Esophagus squamous epithelium (tissue), 5 donors: ENCODE measurements at regions not wholly inside any gene's neighbourhood (a gene's known extent, or its start where the extent isn't known, plus 50 kb on each side); places are given as distances from the start of the nearest gene placed in this dataset.

Experiments used
- DNase-seq: peaks from one replicate; lab custom pipeline; 2025; lab: John Stamatoyannopoulos, UW
- H3K27ac ChIP-seq, 4 donors: fragments of 200-600 bp; sonication (generic); one replicate each; pipeline ENCODE4 v1.5.1; 2016 to 2019; ENCODE audit warnings: mild to moderate bottlenecking in 1 of 4
- H3K27me3 ChIP-seq, 4 donors: fragments of 200-600 bp; sonication (generic); 1 replicate in 3 of 4; 2 replicates in 1 of 4; pipeline versions ENCODE4 v1.5.1 to v1.6.0; 2017 to 2021; ENCODE audit warnings: antibody characterized with exemption in 1 of 4
- H3K36me3 ChIP-seq, 3 donors: fragments of 200-600 bp; sonication (generic); one replicate each; pipeline ENCODE4 v1.5.1; 2016 to 2019
- H3K4me1 ChIP-seq, 3 donors: fragments of 200-600 bp; sonication (generic); one replicate each; pipeline ENCODE4 v1.5.1; 2017 to 2019
- H3K4me3 ChIP-seq, 4 donors: fragments of 200-600 bp; sonication (generic); 1 replicate in 3 of 4; 2 replicates in 1 of 4; pipeline ENCODE4 v1.5.1; 2016 to 2019; ENCODE audit warnings: mild to moderate bottlenecking in 2 of 4, moderate library complexity in 1 of 4
- H3K9me3 ChIP-seq, 3 donors: fragments of 200-600 bp; sonication (generic); one replicate each; pipeline ENCODE4 v1.5.1; 2016 to 2019
- CTCF ChIP-seq, 6 experiments: fragments of 450-650 bp in 4 of 6; fragments of 200-600 bp in 2 of 6; sonication (generic) in 2 of 6; IDR thresholded peaks; one replicate each; pipeline ENCODE4 v1.5.1; 2016 to 2019; ENCODE audit warnings: antibody characterized with exemption in 6 of 6, mild to moderate bottlenecking in 4 of 6, moderate library complexity in 4 of 6
- POLR2A ChIP-seq, 4 donors: fragments of 450-650 bp; IDR thresholded peaks; one replicate each; pipeline ENCODE4 v1.6.1; 2017; ENCODE audit warnings: antibody characterized with exemption in 4 of 4, mild to moderate bottlenecking in 4 of 4, moderate library complexity in 3 of 4
- WGBS, 2 donors: methylation state at CpG; one replicate each; pipeline ENCODE4 v1.1.5; 2018; 5-methylcytosine and 5-hydroxymethylcytosine counted together
- intact Hi-C: fragments of 100-400 bp; cut with DNase I; formaldehyde crosslinking; loops from one replicate; pipeline ENCODE4 v1.15.0; 2022
- donor health status: DM: yes; HTN: yes; CAD: no.

- Histone ChIP-seq H3K4me1 (no peaks in the 10 kb centered on the region), H3K9me3 (no peaks in the 10 kb centered on the region), H3K36me3 (no peaks in the 10 kb centered on the region), H3K27me3 (no peaks in the 10 kb centered on the region), H3K27ac (no peak overlapping the region), H3K4me3 (no peak overlapping the region)
- DNase-seq: no peak
- WGBS, 2 donors: 18 to 29% methylated on average over 7 of the region's 7 CpGs
- intact Hi-C loops: no loop called here
- TF ChIP-seq POLR2A (IDR thresholded peaks at IDR 0.05): no peak
- TF ChIP-seq CTCF (IDR thresholded peaks at IDR 0.05): no peak
Measured at GRCh38 chr6:77292564-77293546, 170.4 kb downstream of the HTR1B start.

GRCh38 chr6:77290798-77291197, 172.5 kb downstream of the HTR1B start:
- Histone ChIP-seq H3K9me3 (no peaks in the 10 kb centered on the region), H3K27me3 (no peaks in the 10 kb centered on the region), H3K36me3 (no peaks in the 10 kb centered on the region), H3K4me3 (no peak overlapping the region), H3K4me1 (no peaks in the 10 kb centered on the region), H3K27ac (no peak overlapping the region)
- DNase-seq: no peak
- no peak for TF ChIP-seq POLR2A (IDR thresholded peaks at IDR 0.05)
- TF ChIP-seq CTCF (IDR thresholded peaks at IDR 0.05): no peak
- WGBS, 2 donors: 82 to 86% methylated on average over 1 of the region's 1 CpG
- intact Hi-C loops: no loop called here

- Histone ChIP-seq H3K27ac (no peak overlapping the region), H3K27me3 (no peaks in the 10 kb centered on the region), H3K9me3 (peaks cover 0 to 6% (median 3%) of the 10 kb centered on the region in 3 donors), H3K4me3 (no peak overlapping the region), H3K36me3 (no peaks in the 10 kb centered on the region), H3K4me1 (no peaks in the 10 kb centered on the region)
- intact Hi-C loops: no loop called here
- DNase-seq: no peak
- TF ChIP-seq CTCF (IDR thresholded peaks at IDR 0.05) (no peak), POLR2A (IDR thresholded peaks at IDR 0.05) (no peak)
- WGBS, 2 donors: 78 to 87% methylated on average over 3 of the region's 3 CpGs
Measured at GRCh38 chr6:77286541-77286940, 176.8 kb downstream of the HTR1B start.

- H3K4me3 ChIP-seq: no peak overlapping the region
- H3K9me3 ChIP-seq: peaks cover 0 to 24% (median 19%) of the 10 kb centered on the region in 3 donors
- 74 to 80% methylated on average over 2 of the region's 2 CpGs for WGBS, 2 donors
- intact Hi-C loops: no loop called here
- H3K4me1 ChIP-seq: no peaks in the 10 kb centered on the region
- no peaks in the 10 kb centered on the region for H3K27me3 ChIP-seq
- no peaks in the 10 kb centered on the region for H3K36me3 ChIP-seq
- DNase-seq: no peak
- no peak overlapping the region for H3K27ac ChIP-seq
- TF ChIP-seq POLR2A (IDR thresholded peaks at IDR 0.05): no peak
- TF ChIP-seq CTCF (IDR thresholded peaks at IDR 0.05): no peak
Measured at GRCh38 chr6:77273929-77274328, 189.4 kb downstream of the HTR1B start.

GRCh38 chr6:77264970-77265369, 198.3 kb downstream of the HTR1B start:
- no peak overlapping the region for H3K27ac ChIP-seq
- 81 to 82% methylated on average over 6 of the region's 6 CpGs for WGBS, 2 donors
- DNase-seq: no peak
- H3K4me1 ChIP-seq: no peaks in the 10 kb centered on the region
- TF ChIP-seq CTCF (IDR thresholded peaks at IDR 0.05): no peak
- TF ChIP-seq POLR2A (IDR thresholded peaks at IDR 0.05): no peak
- no peaks in the 10 kb centered on the region for H3K27me3 ChIP-seq
- H3K9me3 ChIP-seq: no peaks in the 10 kb centered on the region
- H3K36me3 ChIP-seq: no peaks in the 10 kb centered on the region
- H3K4me3 ChIP-seq: no peak overlapping the region
- intact Hi-C loops: no loop called here
